ENCODE measurements at regions not wholly inside any gene's neighbourhood (a gene's known extent, or its start where the extent isn't known, plus 50 kb on each side); places are given as distances from the start of the nearest gene placed in this dataset.
"Not testable (repeated sequence)": the region's sequence is repeated elsewhere in the genome, so short reads cannot be mapped to it uniquely, and the experiment has no call there.

- DNase-seq: no peak
Observed at GRCh38 chr6:11486959-11487358, 50.6 kb upstream of the TMEM170B start.

GRCh38 chr6:11486486-11486885 is 51.1 kb upstream of the TMEM170B start:
- DNase-seq: no peak

- no peak for DNase-seq
Observed at GRCh38 chr6:11486051-11486450, 51.5 kb upstream of the TMEM170B start.

- DNase-seq: no peak
Observed at GRCh38 chr6:11485271-11485670, 52.3 kb upstream of the TMEM170B start.

GRCh38 chr6:11484441-11484840 is 53.1 kb upstream of the TMEM170B start:
- no peak for DNase-seq

GRCh38 chr6:11482616-11483015 is 54.9 kb upstream of the TMEM170B start:
- no peak for DNase-seq

- DNase-seq: no peak
Observed at GRCh38 chr6:11480541-11480940, 57.0 kb upstream of the TMEM170B start.

GRCh38 chr6:11479296-11479695 is 58.3 kb upstream of the TMEM170B start:
- DNase-seq: no peak

GRCh38 chr6:11478586-11478985 is 59.0 kb upstream of the TMEM170B start:
- no peak for DNase-seq

GRCh38 chr6:11475016-11475415 is 62.5 kb upstream of the TMEM170B start:
- DNase-seq: no peak

GRCh38 chr6:11473008-11473740 is 64.4 kb upstream of the TMEM170B start:
- no peak for DNase-seq

- DNase-seq: no peak
Observed at GRCh38 chr6:11471261-11471660, 66.3 kb upstream of the TMEM170B start.

GRCh38 chr6:11469684-11470083 is 67.9 kb upstream of the TMEM170B start:
- no peak for DNase-seq

GRCh38 chr6:11468271-11468670 is 69.3 kb upstream of the TMEM170B start:
- not testable (repeated sequence) for DNase-seq

- no peak for DNase-seq
Observed at GRCh38 chr6:11467364-11467763, 70.2 kb upstream of the TMEM170B start.

GRCh38 chr6:11463398-11463780 is 74.2 kb upstream of the TMEM170B start:
- no peak for DNase-seq

- no peak for DNase-seq
Observed at GRCh38 chr6:11462742-11463397, 74.7 kb upstream of the TMEM170B start.

- no peak for DNase-seq
Observed at GRCh38 chr6:11460837-11461661, 76.5 kb upstream of the TMEM170B start.

GRCh38 chr6:11460001-11460668 is 77.4 kb upstream of the TMEM170B start:
- no peak for DNase-seq

- no peak for DNase-seq
Observed at GRCh38 chr6:11459079-11459610, 78.4 kb upstream of the TMEM170B start.

GRCh38 chr6:11458509-11458908 is 79.0 kb upstream of the TMEM170B start:
- DNase-seq: no peak

- DNase-seq: not testable (repeated sequence)
Observed at GRCh38 chr6:11457422-11457821, 80.1 kb upstream of the TMEM170B start.

GRCh38 chr6:11452106-11452505 is 85.4 kb upstream of the TMEM170B start:
- DNase-seq: not testable (repeated sequence)
